ENCODE measurements at regions not wholly inside any gene's neighbourhood (a gene's known extent, or its start where the extent isn't known, plus 50 kb on each side); places are given as distances from the start of the nearest gene placed in this dataset.
"Not testable (repeated sequence)": the region's sequence is repeated elsewhere in the genome, so short reads cannot be mapped to it uniquely, and the experiment has no call there.

DNA sequence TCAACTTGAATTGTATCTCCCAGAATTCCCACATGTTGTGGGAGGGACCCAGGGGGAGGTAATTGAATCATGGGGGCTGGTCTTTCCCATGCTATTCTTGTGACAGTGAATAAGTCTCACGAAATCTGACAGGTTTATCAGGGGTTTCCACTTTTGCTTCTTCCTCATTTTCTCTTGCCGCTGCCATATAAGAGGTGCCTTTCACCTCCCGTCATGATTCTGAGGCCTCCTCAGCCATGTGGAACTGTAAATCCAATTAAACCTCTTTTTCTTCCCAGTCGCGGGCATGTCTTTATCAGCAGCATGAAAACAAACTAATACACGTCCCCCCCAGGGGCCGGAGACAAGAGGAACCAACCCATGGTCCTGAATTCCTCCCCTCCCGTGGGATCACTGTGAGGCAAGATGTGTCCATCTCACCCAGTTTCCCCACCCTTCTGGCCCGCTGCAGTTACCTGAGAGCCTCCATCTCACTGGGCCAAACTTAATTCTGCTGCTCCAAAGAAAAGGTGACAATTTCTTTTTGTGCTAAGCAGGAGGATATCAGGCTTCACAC is 354.0 kb upstream of the JARID2 start:
- not testable (repeated sequence) for H3K27ac ChIP-seq (ENCODE audit: low read length); H3K9ac ChIP-seq (ENCODE audit: low read length); H2AFZ ChIP-seq (ENCODE audit: low read depth, low read length); H3K36me3 ChIP-seq (ENCODE audit: insufficient read depth, low read length); H4K20me1 ChIP-seq (ENCODE audit: insufficient read depth); H3K4me3 ChIP-seq (ENCODE audit: low read length); H3K9me3 ChIP-seq (ENCODE audit: low read length); H3K27me3 ChIP-seq (ENCODE audit: insufficient read depth, low read depth, low read length); H3K79me2 ChIP-seq (replicated peaks; ENCODE audit: insufficient read depth, low read length); H3F3A ChIP-seq (ENCODE audit: insufficient read depth, low read length, poor library complexity, severe bottlenecking); H3K4me2 ChIP-seq (ENCODE audit: low read length); H3K9me2 ChIP-seq (ENCODE audit: insufficient read depth, low read length)

GRCh38 chr6:14894105-14894504 is 351.8 kb upstream of the JARID2 start:
- Histone ChIP-seq H3K9ac (ENCODE audit: low read length) (no peak overlapping the region), H3K9me2 (ENCODE audit: insufficient read depth, low read length) (no peaks in the 10 kb centered on the region), H3K27ac (ENCODE audit: low read length) (no peak overlapping the region), H3K4me3 (ENCODE audit: low read length) (no peak overlapping the region), H3K36me3 (ENCODE audit: insufficient read depth, low read length) (no peaks in the 10 kb centered on the region), H3K9me3 (ENCODE audit: low read length) (no peaks in the 10 kb centered on the region), H2AFZ (ENCODE audit: low read depth, low read length) (no peak overlapping the region), H4K20me1 (ENCODE audit: insufficient read depth) (no peaks in the 10 kb centered on the region), H3F3A (ENCODE audit: insufficient read depth, low read length, poor library complexity, severe bottlenecking) (no peaks in the 10 kb centered on the region), H3K27me3 (ENCODE audit: insufficient read depth, low read depth, low read length) (no peaks in the 10 kb centered on the region), H3K79me2 (replicated peaks; ENCODE audit: insufficient read depth, low read length) (no peaks in the 10 kb centered on the region), H3K4me2 (ENCODE audit: low read length) (no peak overlapping the region)
- TF ChIP-seq, protein P1, sequence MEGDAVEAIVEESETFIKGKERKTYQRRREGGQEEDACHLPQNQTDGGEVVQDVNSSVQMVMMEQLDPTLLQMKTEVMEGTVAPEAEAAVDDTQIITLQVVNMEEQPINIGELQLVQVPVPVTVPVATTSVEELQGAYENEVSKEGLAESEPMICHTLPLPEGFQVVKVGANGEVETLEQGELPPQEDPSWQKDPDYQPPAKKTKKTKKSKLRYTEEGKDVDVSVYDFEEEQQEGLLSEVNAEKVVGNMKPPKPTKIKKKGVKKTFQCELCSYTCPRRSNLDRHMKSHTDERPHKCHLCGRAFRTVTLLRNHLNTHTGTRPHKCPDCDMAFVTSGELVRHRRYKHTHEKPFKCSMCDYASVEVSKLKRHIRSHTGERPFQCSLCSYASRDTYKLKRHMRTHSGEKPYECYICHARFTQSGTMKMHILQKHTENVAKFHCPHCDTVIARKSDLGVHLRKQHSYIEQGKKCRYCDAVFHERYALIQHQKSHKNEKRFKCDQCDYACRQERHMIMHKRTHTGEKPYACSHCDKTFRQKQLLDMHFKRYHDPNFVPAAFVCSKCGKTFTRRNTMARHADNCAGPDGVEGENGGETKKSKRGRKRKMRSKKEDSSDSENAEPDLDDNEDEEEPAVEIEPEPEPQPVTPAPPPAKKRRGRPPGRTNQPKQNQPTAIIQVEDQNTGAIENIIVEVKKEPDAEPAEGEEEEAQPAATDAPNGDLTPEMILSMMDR (IDR thresholded peaks at IDR 0.05; ENCODE audit: poor library complexity, severe bottlenecking), result no peak
- TF ChIP-seq, protein P2, sequence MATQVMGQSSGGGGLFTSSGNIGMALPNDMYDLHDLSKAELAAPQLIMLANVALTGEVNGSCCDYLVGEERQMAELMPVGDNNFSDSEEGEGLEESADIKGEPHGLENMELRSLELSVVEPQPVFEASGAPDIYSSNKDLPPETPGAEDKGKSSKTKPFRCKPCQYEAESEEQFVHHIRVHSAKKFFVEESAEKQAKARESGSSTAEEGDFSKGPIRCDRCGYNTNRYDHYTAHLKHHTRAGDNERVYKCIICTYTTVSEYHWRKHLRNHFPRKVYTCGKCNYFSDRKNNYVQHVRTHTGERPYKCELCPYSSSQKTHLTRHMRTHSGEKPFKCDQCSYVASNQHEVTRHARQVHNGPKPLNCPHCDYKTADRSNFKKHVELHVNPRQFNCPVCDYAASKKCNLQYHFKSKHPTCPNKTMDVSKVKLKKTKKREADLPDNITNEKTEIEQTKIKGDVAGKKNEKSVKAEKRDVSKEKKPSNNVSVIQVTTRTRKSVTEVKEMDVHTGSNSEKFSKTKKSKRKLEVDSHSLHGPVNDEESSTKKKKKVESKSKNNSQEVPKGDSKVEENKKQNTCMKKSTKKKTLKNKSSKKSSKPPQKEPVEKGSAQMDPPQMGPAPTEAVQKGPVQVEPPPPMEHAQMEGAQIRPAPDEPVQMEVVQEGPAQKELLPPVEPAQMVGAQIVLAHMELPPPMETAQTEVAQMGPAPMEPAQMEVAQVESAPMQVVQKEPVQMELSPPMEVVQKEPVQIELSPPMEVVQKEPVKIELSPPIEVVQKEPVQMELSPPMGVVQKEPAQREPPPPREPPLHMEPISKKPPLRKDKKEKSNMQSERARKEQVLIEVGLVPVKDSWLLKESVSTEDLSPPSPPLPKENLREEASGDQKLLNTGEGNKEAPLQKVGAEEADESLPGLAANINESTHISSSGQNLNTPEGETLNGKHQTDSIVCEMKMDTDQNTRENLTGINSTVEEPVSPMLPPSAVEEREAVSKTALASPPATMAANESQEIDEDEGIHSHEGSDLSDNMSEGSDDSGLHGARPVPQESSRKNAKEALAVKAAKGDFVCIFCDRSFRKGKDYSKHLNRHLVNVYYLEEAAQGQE (IDR thresholded peaks at IDR 0.05; ENCODE audit: borderline replicate concordance), result no peak
- TF ChIP-seq EZH2 (IDR thresholded peaks at IDR 0.05; ENCODE audit: borderline replicate concordance, insufficient read depth, low read length, poor library complexity, severe bottlenecking) (no peak), TAF1 (IDR thresholded peaks at IDR 0.05; ENCODE audit: low read depth) (no peak), EP300 (conservative IDR thresholded peaks at IDR 0.05; ENCODE audit: poor library complexity, severe bottlenecking) (no peak)

GRCh38 chr6:14896475-14896874 is 349.4 kb upstream of the JARID2 start:
- TF ChIP-seq EZH2 (IDR thresholded peaks at IDR 0.05; ENCODE audit: borderline replicate concordance, insufficient read depth, low read length, poor library complexity, severe bottlenecking) (no peak), SMC3 (conservative IDR thresholded peaks at IDR 0.05; ENCODE audit: poor library complexity) (no peak), EP300 (conservative IDR thresholded peaks at IDR 0.05; ENCODE audit: poor library complexity, severe bottlenecking) (no peak), MXI1 (conservative IDR thresholded peaks at IDR 0.05; ENCODE audit: poor library complexity, severe bottlenecking) (no peak), RAD21 (conservative IDR thresholded peaks at IDR 0.05) (no peak), POLR2AphosphoS5 (IDR thresholded peaks at IDR 0.05) (no peak), TAF1 (IDR thresholded peaks at IDR 0.05; ENCODE audit: low read depth) (no peak)
- TF ChIP-seq, protein P1 (IDR thresholded peaks at IDR 0.05; ENCODE audit: poor library complexity, severe bottlenecking), result no peak
- TF ChIP-seq, protein P2 (IDR thresholded peaks at IDR 0.05; ENCODE audit: borderline replicate concordance), result no peak
- Histone ChIP-seq H3K4me2 (ENCODE audit: low read length) (no peak overlapping the region), H3K79me2 (replicated peaks; ENCODE audit: insufficient read depth, low read length) (no peaks in the 10 kb centered on the region), H3K9ac (ENCODE audit: low read length) (no peak overlapping the region), H3K27me3 (ENCODE audit: insufficient read depth, low read depth, low read length) (no peaks in the 10 kb centered on the region), H3K9me2 (ENCODE audit: insufficient read depth, low read length) (no peaks in the 10 kb centered on the region), H3K36me3 (ENCODE audit: insufficient read depth, low read length) (no peaks in the 10 kb centered on the region), H4K20me1 (ENCODE audit: insufficient read depth) (no peaks in the 10 kb centered on the region), H2AFZ (ENCODE audit: low read depth, low read length) (no peak overlapping the region), H3K9me3 (ENCODE audit: low read length) (no peaks in the 10 kb centered on the region), H3K27ac (ENCODE audit: low read length) (no peak overlapping the region), H3F3A (ENCODE audit: insufficient read depth, low read length, poor library complexity, severe bottlenecking) (no peaks in the 10 kb centered on the region), H3K4me3 (ENCODE audit: low read length) (no peak overlapping the region)
